ENCODE measurements at regions not wholly inside any gene's neighbourhood (a gene's known extent, or its start where the extent isn't known, plus 50 kb on each side); places are given as distances from the start of the nearest gene placed in this dataset.
"Not testable (repeated sequence)": the region's sequence is repeated elsewhere in the genome, so short reads cannot be mapped to it uniquely, and the experiment has no call there.

DNA sequence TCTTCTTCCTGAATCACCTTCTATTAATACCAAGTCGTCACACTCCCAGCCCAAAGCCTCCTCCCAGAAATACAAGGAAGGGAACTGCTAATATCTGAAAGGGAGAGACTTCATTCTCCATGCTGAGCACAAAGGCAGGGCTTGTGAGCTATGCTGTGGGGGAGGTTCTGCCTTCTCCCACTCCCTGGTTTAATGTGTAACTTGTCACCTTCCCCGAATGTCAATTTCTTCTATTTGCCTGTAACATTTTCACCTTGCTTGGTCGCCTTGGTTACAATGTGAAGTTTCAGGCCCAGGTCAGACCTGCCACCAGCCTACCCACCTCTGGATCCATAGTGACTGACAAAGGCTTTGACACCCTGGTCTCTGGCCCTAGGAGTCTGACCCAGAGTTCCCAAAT is 82.0 kb upstream of the ESRRB start:
- H3K27ac ChIP-seq (replicated peaks) = no peak overlapping the region
- no peaks in the 10 kb centered on the region for H3K36me3 ChIP-seq
- intact Hi-C loops (cut with micrococcal nuclease) = no loop called here
- no peak overlapping the region for H3K4me3 ChIP-seq
- H3K27me3 ChIP-seq (ENCODE audit: low read depth) = peaks cover 15% of the 10 kb centered on the region
- TF ChIP-seq, protein P1, sequence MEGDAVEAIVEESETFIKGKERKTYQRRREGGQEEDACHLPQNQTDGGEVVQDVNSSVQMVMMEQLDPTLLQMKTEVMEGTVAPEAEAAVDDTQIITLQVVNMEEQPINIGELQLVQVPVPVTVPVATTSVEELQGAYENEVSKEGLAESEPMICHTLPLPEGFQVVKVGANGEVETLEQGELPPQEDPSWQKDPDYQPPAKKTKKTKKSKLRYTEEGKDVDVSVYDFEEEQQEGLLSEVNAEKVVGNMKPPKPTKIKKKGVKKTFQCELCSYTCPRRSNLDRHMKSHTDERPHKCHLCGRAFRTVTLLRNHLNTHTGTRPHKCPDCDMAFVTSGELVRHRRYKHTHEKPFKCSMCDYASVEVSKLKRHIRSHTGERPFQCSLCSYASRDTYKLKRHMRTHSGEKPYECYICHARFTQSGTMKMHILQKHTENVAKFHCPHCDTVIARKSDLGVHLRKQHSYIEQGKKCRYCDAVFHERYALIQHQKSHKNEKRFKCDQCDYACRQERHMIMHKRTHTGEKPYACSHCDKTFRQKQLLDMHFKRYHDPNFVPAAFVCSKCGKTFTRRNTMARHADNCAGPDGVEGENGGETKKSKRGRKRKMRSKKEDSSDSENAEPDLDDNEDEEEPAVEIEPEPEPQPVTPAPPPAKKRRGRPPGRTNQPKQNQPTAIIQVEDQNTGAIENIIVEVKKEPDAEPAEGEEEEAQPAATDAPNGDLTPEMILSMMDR (IDR thresholded peaks at IDR 0.05; ENCODE audit: borderline replicate concordance) = no peak
- H3K9me3 ChIP-seq (replicated peaks) = no peaks in the 10 kb centered on the region
- H3K4me1 ChIP-seq = no peaks in the 10 kb centered on the region
- DNase-seq = no peak

DNA sequence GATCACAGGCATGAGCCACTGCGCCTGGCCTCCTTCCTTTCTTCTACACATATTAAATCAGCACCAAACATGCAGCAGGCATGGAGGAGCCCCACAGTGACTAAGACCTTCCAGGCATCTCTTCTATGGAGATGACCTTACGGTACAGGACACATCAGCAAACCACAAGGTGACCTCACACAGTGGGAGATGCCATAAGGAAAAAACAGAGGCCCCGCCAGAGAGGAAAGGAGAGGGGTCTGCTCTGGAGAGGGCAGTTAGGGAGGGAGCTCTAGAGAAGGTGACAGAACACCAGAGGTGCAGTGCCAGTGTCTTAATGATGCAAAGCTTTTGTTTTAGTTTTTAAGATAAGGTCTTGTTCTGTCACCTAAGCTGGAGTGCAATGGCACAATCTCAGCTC is 81.1 kb upstream of the ESRRB start:
- TF ChIP-seq, protein P1 (IDR thresholded peaks at IDR 0.05; ENCODE audit: borderline replicate concordance) = no peak
- no peaks in the 10 kb centered on the region for H3K36me3 ChIP-seq
- intact Hi-C loops (cut with micrococcal nuclease) = no loop called here

DNA sequence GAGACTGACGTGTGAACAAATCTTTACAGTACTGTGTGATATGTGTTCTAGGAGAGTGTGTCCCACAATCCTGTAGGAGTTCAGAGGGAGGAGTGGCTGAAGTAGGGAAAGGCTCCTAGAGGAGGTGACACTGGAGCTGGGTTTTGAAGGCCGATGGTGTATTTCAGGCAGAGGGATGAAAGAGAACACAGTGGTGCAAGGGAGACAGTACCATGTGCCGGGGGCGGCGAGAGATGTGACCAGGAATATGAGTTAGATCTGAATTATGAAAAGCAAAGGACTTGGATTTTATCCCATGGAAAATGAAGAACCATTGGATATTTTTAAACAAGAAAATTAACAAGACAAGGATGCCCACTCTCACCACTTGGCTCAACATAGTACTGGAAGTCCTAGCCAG is 77.0 kb upstream of the ESRRB start:
- DNase-seq = no peak
- intact Hi-C loops (cut with micrococcal nuclease) = no loop called here

More for the DNA sequence above, 81.1 kb upstream of the ESRRB start:
- Histone ChIP-seq H3K4me3 (no peak overlapping the region), H3K9me3 (replicated peaks) (no peaks in the 10 kb centered on the region), H3K27me3 (ENCODE audit: low read depth) (peaks cover 15% of the 10 kb centered on the region), H3K27ac (replicated peaks) (no peak overlapping the region), H3K4me1 (no peaks in the 10 kb centered on the region)
- no peak for DNase-seq

GRCh38 chr14:76303188-76303587 is 72.7 kb upstream of the ESRRB start:
- H3K27ac ChIP-seq (replicated peaks); H3K9me3 ChIP-seq (replicated peaks); H3K36me3 ChIP-seq; H3K4me3 ChIP-seq; H3K4me1 ChIP-seq; DNase-seq; H3K27me3 ChIP-seq (ENCODE audit: low read depth); intact Hi-C loops (cut with micrococcal nuclease): not testable (repeated sequence)

More for the DNA sequence above, 77.0 kb upstream of the ESRRB start:
- Histone ChIP-seq H3K9me3 (replicated peaks) (no peaks in the 10 kb centered on the region), H3K36me3 (no peaks in the 10 kb centered on the region), H3K4me3 (no peak overlapping the region), H3K4me1 (no peaks in the 10 kb centered on the region), H3K27ac (replicated peaks) (no peak overlapping the region), H3K27me3 (ENCODE audit: low read depth) (peaks cover 15% of the 10 kb centered on the region)
- TF ChIP-seq, protein P1 (IDR thresholded peaks at IDR 0.05; ENCODE audit: borderline replicate concordance) = no peak

DNA sequence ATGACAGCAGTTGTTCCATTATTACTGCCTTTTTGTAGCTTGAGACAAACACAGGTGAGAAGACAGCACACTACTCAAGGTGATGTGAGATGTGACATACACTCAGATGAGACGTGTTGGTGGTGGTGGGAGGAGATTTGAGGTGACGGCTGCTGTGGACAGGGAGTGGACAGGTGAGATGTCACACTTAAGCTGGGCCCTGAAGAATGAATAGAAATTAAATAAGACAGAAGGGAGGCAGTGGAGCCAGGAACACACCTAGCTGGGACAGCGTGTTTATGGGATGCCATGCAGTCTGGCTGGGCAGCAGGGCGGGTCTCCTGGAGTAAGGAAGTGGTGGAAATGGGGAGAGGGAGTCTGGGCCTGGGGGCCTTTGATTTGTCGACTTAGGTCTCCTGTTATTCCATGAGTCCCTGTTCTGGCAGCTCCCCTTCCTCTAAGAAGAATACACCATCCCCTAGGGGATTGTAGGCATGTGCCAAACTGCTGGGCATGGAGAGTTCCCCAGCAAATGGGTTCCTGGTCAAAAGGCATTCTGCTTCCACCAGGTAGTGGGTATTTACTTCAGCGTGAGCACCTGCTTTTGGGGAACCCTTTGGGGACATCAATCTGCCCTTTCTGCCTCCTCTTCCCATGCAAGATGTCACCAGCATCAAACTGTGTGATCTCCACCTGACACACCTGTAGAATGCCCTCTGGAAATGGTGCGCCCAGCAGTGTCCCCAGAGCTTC is 71.2 kb upstream of the ESRRB start:
- TF ChIP-seq, protein P1 (IDR thresholded peaks at IDR 0.05; ENCODE audit: borderline replicate concordance) = no peak
- intact Hi-C loops (cut with micrococcal nuclease) = no loop called here
- peaks cover 2% of the 10 kb centered on the region for H3K4me1 ChIP-seq
- H3K9me3 ChIP-seq (replicated peaks) = no peaks in the 10 kb centered on the region
- no peaks in the 10 kb centered on the region for H3K36me3 ChIP-seq
- H3K27me3 ChIP-seq (ENCODE audit: low read depth) = no peaks in the 10 kb centered on the region
- no peak for DNase-seq
- no peak overlapping the region for H3K4me3 ChIP-seq
- no peak overlapping the region for H3K27ac ChIP-seq (replicated peaks)

DNA sequence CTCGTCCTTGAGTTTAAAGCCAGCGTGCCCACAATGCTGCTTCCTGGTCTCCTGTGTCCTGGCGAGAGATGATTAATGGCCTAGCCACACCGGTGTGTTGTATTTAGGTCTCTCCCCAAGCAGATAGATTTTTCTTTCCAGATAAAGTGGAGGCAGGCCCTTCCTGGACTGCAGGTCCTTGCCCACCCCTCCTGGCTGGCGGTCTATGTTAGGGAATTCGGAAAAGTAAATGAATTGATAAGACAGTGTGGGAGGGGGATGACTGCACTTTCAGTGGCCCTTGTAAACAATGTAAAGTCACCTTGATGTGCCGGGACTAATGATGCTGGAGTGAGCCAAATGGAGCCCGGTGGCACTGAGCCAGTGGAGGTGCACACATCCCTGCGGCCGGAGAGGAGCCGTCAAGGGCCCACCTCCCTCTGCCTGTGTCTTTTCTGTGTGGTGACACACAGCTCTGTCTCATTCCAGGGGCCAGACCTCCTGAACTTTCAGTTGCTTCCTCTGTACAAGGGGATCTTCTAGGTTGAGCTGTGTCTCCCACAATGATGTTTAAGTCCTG is 70.6 kb upstream of the ESRRB start:
- Histone ChIP-seq H3K27me3 (ENCODE audit: low read depth) (no peaks in the 10 kb centered on the region), H3K9me3 (replicated peaks) (no peaks in the 10 kb centered on the region), H3K27ac (replicated peaks) (no peak overlapping the region), H3K4me3 (no peak overlapping the region), H3K4me1 (peaks cover 8% of the 10 kb centered on the region), H3K36me3 (no peaks in the 10 kb centered on the region)
- TF ChIP-seq, protein P1 (IDR thresholded peaks at IDR 0.05; ENCODE audit: borderline replicate concordance) = no peak
- intact Hi-C loops (cut with micrococcal nuclease) = no loop called here
- DNase-seq = no peak

All from left ventricle myocardium inferior (tissue), 1 donor.